ENCODE measurements at regions not wholly inside any gene's neighbourhood (a gene's known extent, or its start where the extent isn't known, plus 50 kb on each side); places are given as distances from the start of the nearest gene placed in this dataset.

DNA sequence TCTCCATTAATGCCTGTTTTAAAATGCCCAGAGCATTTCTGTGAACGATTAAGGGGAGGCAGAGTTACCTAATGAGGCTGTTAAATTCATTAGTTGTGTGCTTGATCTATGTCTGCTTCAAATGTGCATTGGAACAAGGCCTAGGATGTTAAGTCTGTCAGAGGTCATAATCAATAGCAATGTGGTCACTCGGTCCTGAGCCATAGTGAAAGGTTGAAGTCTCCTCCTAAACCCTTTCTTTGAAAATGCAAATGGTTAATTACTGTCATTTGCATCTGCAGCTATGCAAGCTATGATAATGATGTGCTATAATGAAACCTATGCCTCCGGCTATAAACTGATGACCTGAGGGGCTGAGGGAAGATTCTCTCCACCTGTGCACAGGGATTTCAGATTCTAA lies 114.2 kb upstream of the NR5A2 start:
- CTCF ChIA-PET = no interaction called here

GRCh38 chr1:199914546-199914945 lies 113.0 kb upstream of the NR5A2 start:
- Mint-ChIP-seq H3K36me3 (ENCODE audit: insufficient read depth, unreplicated experiment) (no peaks in the 10 kb centered on the region), H3K27me3 (ENCODE audit: insufficient read depth, unreplicated experiment) (no peaks in the 10 kb centered on the region), H3K4me3 (ENCODE audit: unreplicated experiment) (no peak overlapping the region), H3K27ac (ENCODE audit: unreplicated experiment) (no peak overlapping the region), H3K4me1 (ENCODE audit: low read depth, unreplicated experiment) (no peaks in the 10 kb centered on the region), H3K9me3 (ENCODE audit: unreplicated experiment) (no peaks in the 10 kb centered on the region)
- intact Hi-C loops (cut with micrococcal nuclease; ENCODE audit: unreplicated experiment) = no loop called here
- TF ChIP-seq, protein P1, sequence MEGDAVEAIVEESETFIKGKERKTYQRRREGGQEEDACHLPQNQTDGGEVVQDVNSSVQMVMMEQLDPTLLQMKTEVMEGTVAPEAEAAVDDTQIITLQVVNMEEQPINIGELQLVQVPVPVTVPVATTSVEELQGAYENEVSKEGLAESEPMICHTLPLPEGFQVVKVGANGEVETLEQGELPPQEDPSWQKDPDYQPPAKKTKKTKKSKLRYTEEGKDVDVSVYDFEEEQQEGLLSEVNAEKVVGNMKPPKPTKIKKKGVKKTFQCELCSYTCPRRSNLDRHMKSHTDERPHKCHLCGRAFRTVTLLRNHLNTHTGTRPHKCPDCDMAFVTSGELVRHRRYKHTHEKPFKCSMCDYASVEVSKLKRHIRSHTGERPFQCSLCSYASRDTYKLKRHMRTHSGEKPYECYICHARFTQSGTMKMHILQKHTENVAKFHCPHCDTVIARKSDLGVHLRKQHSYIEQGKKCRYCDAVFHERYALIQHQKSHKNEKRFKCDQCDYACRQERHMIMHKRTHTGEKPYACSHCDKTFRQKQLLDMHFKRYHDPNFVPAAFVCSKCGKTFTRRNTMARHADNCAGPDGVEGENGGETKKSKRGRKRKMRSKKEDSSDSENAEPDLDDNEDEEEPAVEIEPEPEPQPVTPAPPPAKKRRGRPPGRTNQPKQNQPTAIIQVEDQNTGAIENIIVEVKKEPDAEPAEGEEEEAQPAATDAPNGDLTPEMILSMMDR (IDR thresholded peaks at IDR 0.05; ENCODE audit: insufficient read depth in 1 of 2, low read depth in 1 of 2, low read length in 1 of 2, severe bottlenecking in 1 of 2, unreplicated experiment in 1 of 2) = no peak
- Histone ChIP-seq H3K4me3 (ENCODE audit: low read depth, low read length) (no peak overlapping the region), H3K27me3 (replicated peaks; ENCODE audit: control insufficient read depth, insufficient read depth, low read length) (no peaks in the 10 kb centered on the region), H3K4me1 (no peaks in the 10 kb centered on the region), H3K36me3 (ENCODE audit: control insufficient read depth, insufficient read depth, low read length) (no peaks in the 10 kb centered on the region), H3K9me3 (no peaks in the 10 kb centered on the region)
- no TSS peak for BruUV-seq (replicated peaks)
- CTCF ChIA-PET = interaction anchor here (0.6 kb wide), 1 partner anchor 26 kb away, joined by 10 read pairs; no protein-coding TSS in a partner anchor
- POLR2A ChIA-PET = no interaction called here
- DNase-seq = no peak

More for the DNA sequence above, 114.2 kb upstream of the NR5A2 start:
- H3K27me3 Mint-ChIP-seq (ENCODE audit: insufficient read depth, unreplicated experiment) = no peaks in the 10 kb centered on the region
- intact Hi-C loops (cut with micrococcal nuclease; ENCODE audit: unreplicated experiment) = no loop called here
- H3K4me1 Mint-ChIP-seq (ENCODE audit: low read depth, unreplicated experiment) = no peaks in the 10 kb centered on the region
- POLR2A ChIA-PET = no interaction called here
- H3K4me3 Mint-ChIP-seq (ENCODE audit: unreplicated experiment) = no peak overlapping the region
- Histone ChIP-seq H3K4me1 (no peaks in the 10 kb centered on the region), H3K36me3 (ENCODE audit: control insufficient read depth, insufficient read depth, low read length) (no peaks in the 10 kb centered on the region), H3K4me3 (ENCODE audit: low read depth, low read length) (no peak overlapping the region), H3K9me3 (no peaks in the 10 kb centered on the region), H3K27me3 (replicated peaks; ENCODE audit: control insufficient read depth, insufficient read depth, low read length) (no peaks in the 10 kb centered on the region)
- TF ChIP-seq, protein P1 (IDR thresholded peaks at IDR 0.05; ENCODE audit: insufficient read depth in 1 of 2, low read depth in 1 of 2, low read length in 1 of 2, severe bottlenecking in 1 of 2, unreplicated experiment in 1 of 2) = no peak
- H3K36me3 Mint-ChIP-seq (ENCODE audit: insufficient read depth, unreplicated experiment) = no peaks in the 10 kb centered on the region
- H3K9me3 Mint-ChIP-seq (ENCODE audit: unreplicated experiment) = no peaks in the 10 kb centered on the region
- DNase-seq = no peak
- no TSS peak for BruUV-seq (replicated peaks)
- H3K27ac Mint-ChIP-seq (ENCODE audit: unreplicated experiment) = no peak overlapping the region

- H3K27ac Mint-ChIP-seq (ENCODE audit: unreplicated experiment) = no peak overlapping the region
- H3K4me3 Mint-ChIP-seq (ENCODE audit: unreplicated experiment) = no peak overlapping the region
- Histone ChIP-seq H3K9me3 (no peaks in the 10 kb centered on the region), H3K4me3 (ENCODE audit: low read depth, low read length) (no peak overlapping the region), H3K27me3 (replicated peaks; ENCODE audit: control insufficient read depth, insufficient read depth, low read length) (no peaks in the 10 kb centered on the region), H3K4me1 (no peaks in the 10 kb centered on the region), H3K36me3 (ENCODE audit: control insufficient read depth, insufficient read depth, low read length) (no peaks in the 10 kb centered on the region)
- H3K27me3 Mint-ChIP-seq (ENCODE audit: insufficient read depth, unreplicated experiment) = no peaks in the 10 kb centered on the region
- H3K4me1 Mint-ChIP-seq (ENCODE audit: low read depth, unreplicated experiment) = no peaks in the 10 kb centered on the region
- BruUV-seq (replicated peaks) = no TSS peak
- H3K36me3 Mint-ChIP-seq (ENCODE audit: insufficient read depth, unreplicated experiment) = no peaks in the 10 kb centered on the region
- TF ChIP-seq, protein P1 (IDR thresholded peaks at IDR 0.05; ENCODE audit: insufficient read depth in 1 of 2, low read depth in 1 of 2, low read length in 1 of 2, severe bottlenecking in 1 of 2, unreplicated experiment in 1 of 2) = no peak
- no peaks in the 10 kb centered on the region for H3K9me3 Mint-ChIP-seq (ENCODE audit: unreplicated experiment)
- POLR2A ChIA-PET = no interaction called here
- CTCF ChIA-PET = no interaction called here
- intact Hi-C loops (cut with micrococcal nuclease; ENCODE audit: unreplicated experiment) = no loop called here
- DNase-seq = no peak
Measured at GRCh38 chr1:199918196-199918769, 109.2 kb upstream of the NR5A2 start.

Data from Caco-2 (cell line).